Mesothelial cell of epicardium (in vitro differentiated cells): ENCODE measurements at regions not wholly inside any gene's neighbourhood (a gene's known extent, or its start where the extent isn't known, plus 50 kb on each side); places are given as distances from the start of the nearest gene placed in this dataset.

Source experiments
- DNase-seq, 2 experiments: peaks; one replicate each; pipeline ENCODE4 v3.0.0; 2021; ENCODE audit warnings: low spot score in 2 of 2; ENCODE audit not compliant: unreplicated experiment in 2 of 2
- H3K27ac Mint-ChIP-seq: 2 replicates; pipeline ENCODE4 v1.8.0; 2021; ENCODE audit warnings: mixed read lengths
- H3K27me3 Mint-ChIP-seq: 2 replicates; pipeline ENCODE4 v1.8.0; 2021; ENCODE audit warnings: low read depth, mixed read lengths
- H3K36me3 Mint-ChIP-seq: 2 replicates; pipeline ENCODE4 v1.8.0; 2021; ENCODE audit warnings: mixed read lengths
- H3K4me1 Mint-ChIP-seq: 2 replicates; pipeline ENCODE4 v1.8.0; 2021; ENCODE audit warnings: mixed read lengths
- H3K4me3 Mint-ChIP-seq: 2 replicates; pipeline ENCODE4 v1.8.0; 2021; ENCODE audit warnings: mild to moderate bottlenecking, moderate library complexity, mixed read lengths
- H3K9me3 Mint-ChIP-seq: 2 replicates; pipeline ENCODE4 v1.8.0; 2021; ENCODE audit warnings: mixed read lengths
- TF ChIP-seq, protein P1 (sequence below): fragments of 200-600 bp; sonication (generic); IDR thresholded peaks from one replicate; pipeline ENCODE4 v1.5.0; 2021; ENCODE audit warnings: antibody characterized with exemption; ENCODE audit not compliant: unreplicated experiment

DNA sequence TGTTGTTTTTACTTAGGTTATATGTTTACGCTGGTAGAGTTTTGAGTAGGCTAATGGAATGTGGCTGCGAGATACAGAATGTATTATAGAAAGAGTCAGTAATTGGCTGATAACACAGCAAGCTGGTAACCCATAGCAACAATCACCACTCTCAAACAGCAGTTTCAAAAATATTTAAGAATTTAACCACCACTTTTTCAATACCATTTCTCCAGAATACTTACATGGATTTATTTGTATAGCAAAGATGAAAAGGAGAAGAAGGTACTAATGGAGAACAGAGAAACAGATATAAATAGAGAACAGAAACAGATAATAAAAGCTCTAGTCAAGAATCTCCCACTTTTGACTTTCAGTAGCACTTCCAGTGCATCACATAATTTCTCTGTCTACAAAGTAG is 188.3 kb upstream of the SLC39A10 start:
- TF ChIP-seq, protein P1, sequence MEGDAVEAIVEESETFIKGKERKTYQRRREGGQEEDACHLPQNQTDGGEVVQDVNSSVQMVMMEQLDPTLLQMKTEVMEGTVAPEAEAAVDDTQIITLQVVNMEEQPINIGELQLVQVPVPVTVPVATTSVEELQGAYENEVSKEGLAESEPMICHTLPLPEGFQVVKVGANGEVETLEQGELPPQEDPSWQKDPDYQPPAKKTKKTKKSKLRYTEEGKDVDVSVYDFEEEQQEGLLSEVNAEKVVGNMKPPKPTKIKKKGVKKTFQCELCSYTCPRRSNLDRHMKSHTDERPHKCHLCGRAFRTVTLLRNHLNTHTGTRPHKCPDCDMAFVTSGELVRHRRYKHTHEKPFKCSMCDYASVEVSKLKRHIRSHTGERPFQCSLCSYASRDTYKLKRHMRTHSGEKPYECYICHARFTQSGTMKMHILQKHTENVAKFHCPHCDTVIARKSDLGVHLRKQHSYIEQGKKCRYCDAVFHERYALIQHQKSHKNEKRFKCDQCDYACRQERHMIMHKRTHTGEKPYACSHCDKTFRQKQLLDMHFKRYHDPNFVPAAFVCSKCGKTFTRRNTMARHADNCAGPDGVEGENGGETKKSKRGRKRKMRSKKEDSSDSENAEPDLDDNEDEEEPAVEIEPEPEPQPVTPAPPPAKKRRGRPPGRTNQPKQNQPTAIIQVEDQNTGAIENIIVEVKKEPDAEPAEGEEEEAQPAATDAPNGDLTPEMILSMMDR: no peak

DNA sequence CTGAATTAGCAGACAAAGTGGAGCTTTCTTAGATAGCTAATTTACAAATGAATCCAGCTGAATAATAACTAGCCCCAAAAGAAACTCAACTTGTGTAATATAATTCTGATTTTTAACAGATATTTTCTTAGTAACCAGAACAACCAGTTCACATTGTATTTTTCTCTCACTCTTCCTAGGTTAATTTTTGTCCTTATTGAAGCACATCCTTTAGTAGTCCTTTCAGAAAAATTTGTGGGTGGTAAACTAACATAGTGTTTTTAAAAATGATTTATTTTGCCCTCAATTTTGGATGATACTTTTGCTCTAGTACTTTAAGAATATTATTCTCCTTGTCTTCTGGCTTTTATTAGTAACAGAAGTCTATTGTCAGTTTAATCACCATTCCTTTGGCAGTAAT is 190.6 kb upstream of the SLC39A10 start:
- H3K4me1 Mint-ChIP-seq: peaks cover 6% of the 10 kb centered on the region
- H3K27me3 Mint-ChIP-seq: no peaks in the 10 kb centered on the region
- peaks cover 3% of the 10 kb centered on the region for H3K36me3 Mint-ChIP-seq
- TF ChIP-seq, protein P1: no peak
- no peak overlapping the region for H3K4me3 Mint-ChIP-seq
- peaks cover 18% of the 10 kb centered on the region for H3K9me3 Mint-ChIP-seq
- H3K27ac Mint-ChIP-seq: no peak overlapping the region
- no peak for DNase-seq

More for the DNA sequence above, 188.3 kb upstream of the SLC39A10 start:
- Mint-ChIP-seq H3K27me3 (no peaks in the 10 kb centered on the region), H3K4me3 (no peak overlapping the region), H3K4me1 (peaks cover 6% of the 10 kb centered on the region), H3K36me3 (peaks cover 3% of the 10 kb centered on the region), H3K27ac (no peak overlapping the region), H3K9me3 (peaks cover 18% of the 10 kb centered on the region)
- DNase-seq: no peak

DNA sequence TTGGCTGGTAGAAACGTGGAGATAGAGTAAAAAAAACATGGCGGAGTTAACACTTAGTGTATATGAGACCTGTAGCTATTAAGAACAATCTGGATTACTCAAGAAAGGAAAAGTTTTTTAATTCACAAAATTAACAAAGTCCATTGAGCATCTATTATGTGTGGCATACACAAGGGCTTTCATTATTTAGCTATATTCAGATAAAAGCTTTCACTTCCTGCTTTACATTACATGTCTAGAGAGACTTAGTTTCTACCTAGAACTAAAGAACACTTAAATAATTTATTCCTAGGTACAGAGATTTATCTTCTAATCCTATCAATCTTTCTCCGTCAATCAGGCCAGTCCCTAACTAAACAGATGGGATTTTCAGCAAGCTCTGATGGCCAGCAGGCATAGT is 196.0 kb upstream of the SLC39A10 start:
- Mint-ChIP-seq H3K36me3 (peaks cover 3% of the 10 kb centered on the region), H3K27ac (no peak overlapping the region), H3K4me3 (no peak overlapping the region), H3K4me1 (no peaks in the 10 kb centered on the region), H3K9me3 (peaks cover 8% of the 10 kb centered on the region), H3K27me3 (no peaks in the 10 kb centered on the region)
- TF ChIP-seq, protein P1: no peak
- DNase-seq: no peak

DNA sequence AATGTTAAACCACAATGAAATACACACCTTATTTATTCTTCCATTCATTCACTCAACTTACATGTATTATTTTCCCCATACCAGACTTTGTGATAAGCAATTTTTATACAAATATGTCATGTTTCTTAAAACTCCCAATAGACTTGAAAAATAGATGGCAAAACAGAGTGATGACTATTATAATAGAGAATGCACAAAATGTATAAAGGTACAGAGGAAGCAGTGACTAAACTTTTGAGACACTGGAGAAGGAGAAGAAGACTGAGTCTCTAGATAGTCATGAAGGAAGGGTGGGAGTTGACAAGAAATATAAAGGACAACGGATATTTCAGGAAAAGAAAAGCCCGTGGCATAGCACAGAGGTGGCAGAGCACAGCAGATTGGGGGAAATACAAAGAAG is 198.1 kb upstream of the SLC39A10 start:
- no peaks in the 10 kb centered on the region for H3K9me3 Mint-ChIP-seq
- no peak overlapping the region for H3K27ac Mint-ChIP-seq
- TF ChIP-seq, protein P1: no peak
- H3K4me3 Mint-ChIP-seq: no peak overlapping the region
- DNase-seq: no peak
- H3K4me1 Mint-ChIP-seq: no peaks in the 10 kb centered on the region
- H3K27me3 Mint-ChIP-seq: no peaks in the 10 kb centered on the region
- H3K36me3 Mint-ChIP-seq: no peaks in the 10 kb centered on the region

DNA sequence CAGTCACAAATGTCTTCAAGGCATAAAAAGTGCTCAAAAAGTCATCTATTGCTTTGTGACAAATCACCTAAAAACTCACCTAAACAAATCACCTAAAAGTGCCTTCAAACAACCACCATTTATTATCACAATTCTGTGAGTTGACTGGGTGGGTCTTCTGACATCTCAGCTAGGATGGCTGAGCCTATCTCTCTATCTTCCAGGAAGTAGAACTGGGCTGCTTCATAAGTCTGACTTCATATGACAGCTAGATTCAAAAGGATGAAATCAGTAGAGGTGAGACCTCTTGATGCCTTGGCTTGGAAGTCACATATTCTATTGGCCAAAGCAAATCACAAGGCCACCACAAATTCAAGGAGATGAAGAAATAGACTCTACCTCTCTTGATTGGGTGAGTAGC is 199.2 kb upstream of the SLC39A10 start:
- TF ChIP-seq, protein P1: no peak
- DNase-seq: no peak
- H3K4me1 Mint-ChIP-seq: no peaks in the 10 kb centered on the region
- no peak overlapping the region for H3K4me3 Mint-ChIP-seq
- H3K9me3 Mint-ChIP-seq: no peaks in the 10 kb centered on the region
- H3K36me3 Mint-ChIP-seq: no peaks in the 10 kb centered on the region
- H3K27ac Mint-ChIP-seq: no peak overlapping the region
- H3K27me3 Mint-ChIP-seq: no peaks in the 10 kb centered on the region

DNA sequence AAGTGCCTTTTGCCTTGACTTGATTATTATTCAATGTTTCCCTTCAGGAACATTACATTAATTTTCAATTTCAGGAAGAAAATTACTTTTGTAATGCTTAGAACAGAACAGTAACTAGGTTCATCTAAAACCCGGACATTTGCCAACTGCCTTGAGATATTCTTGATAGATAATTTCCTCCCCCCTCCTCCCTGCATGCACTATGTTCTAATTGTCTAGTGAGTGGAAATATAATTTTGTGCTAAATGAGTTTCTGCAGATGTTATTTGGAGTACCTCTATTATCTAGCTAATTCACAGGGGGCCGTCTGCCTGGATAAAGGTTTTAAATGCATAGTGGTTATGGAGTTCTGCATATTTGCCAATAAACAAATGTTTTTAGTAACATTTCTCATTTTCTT is 200.3 kb upstream of the SLC39A10 start:
- Mint-ChIP-seq H3K9me3 (no peaks in the 10 kb centered on the region), H3K27ac (no peak overlapping the region), H3K27me3 (no peaks in the 10 kb centered on the region), H3K4me1 (no peaks in the 10 kb centered on the region), H3K36me3 (no peaks in the 10 kb centered on the region), H3K4me3 (no peak overlapping the region)
- no peak for DNase-seq
- TF ChIP-seq, protein P1: no peak
